D721Med (cell line): ENCODE measurements at regions not wholly inside any gene's neighbourhood (a gene's known extent, or its start where the extent isn't known, plus 50 kb on each side); places are given as distances from the start of the nearest gene placed in this dataset.

Experiments used
- DNase-seq: peaks from one replicate; pipeline ENCODE4 v3.0.0; 2011; ENCODE audit warnings: low spot score; ENCODE audit not compliant: insufficient read length
- FAIRE-seq: peaks from 2 replicates; lab custom pipeline; 2011; peaks lifted over from hg19 to GRCh38; lab: Jason Lieb, UNC
- CTCF ChIP-seq: IDR thresholded peaks from 2 replicates; pipeline ENCODE4 v1.5.1; 2012; ENCODE audit warnings: mild to moderate bottlenecking, control low read depth; ENCODE audit not compliant: insufficient read depth; ENCODE audit errors: missing control alignments

GRCh38 chr1:221013691-221014660, 134.7 kb downstream of the HLX start:
- no peak for DNase-seq
- no peak for FAIRE-seq
- TF ChIP-seq CTCF: no peak

- no peak for FAIRE-seq
Observed at GRCh38 chr1:221015159-221015790, 136.0 kb downstream of the HLX start.

GRCh38 chr1:221016751-221017150, 137.5 kb downstream of the HLX start:
- no peak for DNase-seq
- no peak for TF ChIP-seq CTCF
- FAIRE-seq: no peak

More at GRCh38 chr1:221015159-221015790, 136.0 kb downstream of the HLX start:
- no peak for DNase-seq
- no peak for TF ChIP-seq CTCF

GRCh38 chr1:221018414-221018813, 139.2 kb downstream of the HLX start:
- FAIRE-seq: peak; percentile 16
- no peak for TF ChIP-seq CTCF
- DNase-seq: no peak

GRCh38 chr1:221022331-221022730, 143.1 kb downstream of the HLX start:
- DNase-seq: no peak
- no peak for FAIRE-seq
- no peak for TF ChIP-seq CTCF

GRCh38 chr1:221023482-221023881, 144.2 kb downstream of the HLX start:
- TF ChIP-seq CTCF: no peak
- DNase-seq (no peak), FAIRE-seq (no peak)
